EH (cell line): ENCODE measurements at regions not wholly inside any gene's neighbourhood (a gene's known extent, or its start where the extent isn't known, plus 50 kb on each side); places are given as distances from the start of the nearest gene placed in this dataset.

Experiments used
- DNase-seq: peaks from one replicate; pipeline ENCODE4 v3.0.0-alpha.2; 2015; ENCODE audit warnings: low read depth

GRCh38 chr11:109972181-109972715 lies 120.9 kb upstream of the ZC3H12C start:
- peak; percentile 28 for DNase-seq

- DNase-seq: peak; percentile 39
Measured at GRCh38 chr11:109972939-109973338, 120.3 kb upstream of the ZC3H12C start.

- no peak for DNase-seq
Measured at GRCh38 chr11:109973486-109973885, 119.7 kb upstream of the ZC3H12C start.

- no peak for DNase-seq
Measured at GRCh38 chr11:109974523-109974922, 118.7 kb upstream of the ZC3H12C start.

- DNase-seq: peak; percentile 54
Measured at GRCh38 chr11:109978895-109979294, 114.3 kb upstream of the ZC3H12C start.

- no peak for DNase-seq
Measured at GRCh38 chr11:109981031-109981636, 112.1 kb upstream of the ZC3H12C start.

- DNase-seq: no peak
Measured at GRCh38 chr11:109983358-109983757, 109.8 kb upstream of the ZC3H12C start.

GRCh38 chr11:109984634-109985289 lies 108.4 kb upstream of the ZC3H12C start:
- DNase-seq: no peak

- DNase-seq: no peak
Measured at GRCh38 chr11:109986488-109986887, 106.7 kb upstream of the ZC3H12C start.

GRCh38 chr11:109991835-109992234 lies 101.4 kb upstream of the ZC3H12C start:
- no peak for DNase-seq

- DNase-seq: peak; percentile 92
Measured at GRCh38 chr11:109993786-109994185, 99.4 kb upstream of the ZC3H12C start.

GRCh38 chr11:109994907-109995306 lies 98.3 kb upstream of the ZC3H12C start:
- DNase-seq: no peak

- no peak for DNase-seq
Measured at GRCh38 chr11:109996060-109996459, 97.1 kb upstream of the ZC3H12C start.

- DNase-seq: no peak
Measured at GRCh38 chr11:109998921-109999320, 94.3 kb upstream of the ZC3H12C start.

GRCh38 chr11:110000031-110000502 lies 93.1 kb upstream of the ZC3H12C start:
- peak; percentile 97 for DNase-seq

GRCh38 chr11:110000850-110001249 lies 92.3 kb upstream of the ZC3H12C start:
- DNase-seq: peak; percentile 46

- DNase-seq: no peak
Measured at GRCh38 chr11:110003426-110003825, 89.8 kb upstream of the ZC3H12C start.

- no peak for DNase-seq
Measured at GRCh38 chr11:110011595-110011994, 81.6 kb upstream of the ZC3H12C start.

GRCh38 chr11:110015695-110016094 lies 77.5 kb upstream of the ZC3H12C start:
- no peak for DNase-seq

- DNase-seq: no peak
Measured at GRCh38 chr11:110019675-110020074, 73.5 kb upstream of the ZC3H12C start.

GRCh38 chr11:110022548-110022947 lies 70.6 kb upstream of the ZC3H12C start:
- peak; percentile 20 for DNase-seq

GRCh38 chr11:110023711-110024110 lies 69.5 kb upstream of the ZC3H12C start:
- DNase-seq: no peak

GRCh38 chr11:110026858-110027626 lies 66.2 kb upstream of the ZC3H12C start:
- no peak for DNase-seq
